ENCODE measurements at regions not wholly inside any gene's neighbourhood (a gene's known extent, or its start where the extent isn't known, plus 50 kb on each side); places are given as distances from the start of the nearest gene placed in this dataset.
"Not testable (repeated sequence)": the region's sequence is repeated elsewhere in the genome, so short reads cannot be mapped to it uniquely, and the experiment has no call there.

DNA sequence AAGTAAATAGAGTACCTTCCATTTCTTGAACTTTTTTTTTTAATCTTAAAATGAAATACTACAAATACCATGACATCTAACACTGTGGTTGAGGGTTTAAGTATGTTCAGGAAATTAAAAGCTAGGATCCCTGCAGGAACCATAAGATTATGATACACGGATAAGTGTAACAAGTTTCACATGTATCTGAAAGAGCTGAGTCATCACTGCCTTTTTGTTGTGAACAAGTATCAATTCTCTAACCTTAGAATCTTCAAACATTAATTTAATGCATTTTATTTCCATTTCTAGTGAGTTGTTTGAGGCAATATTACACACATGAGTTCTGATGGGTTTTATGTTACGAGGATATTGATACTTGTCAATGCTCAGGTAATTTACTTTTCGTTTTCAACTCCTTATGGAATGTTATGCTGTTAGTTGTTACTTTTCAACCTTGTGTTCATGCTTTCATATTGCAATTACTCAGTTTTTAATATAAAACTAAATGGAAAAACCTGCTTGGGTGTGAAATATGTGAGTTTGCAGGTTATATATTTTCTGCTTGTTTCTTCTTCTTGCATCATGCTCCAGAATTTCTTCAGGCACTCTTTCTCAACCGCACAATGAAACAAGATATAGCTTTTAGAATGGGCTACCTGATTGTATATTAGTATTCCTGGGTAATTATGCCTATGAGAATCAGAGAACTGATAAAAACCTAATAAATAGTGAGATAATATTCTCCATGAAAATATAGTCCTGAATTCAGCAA, 361.3 kb upstream of the MTNR1B start:
- TF ChIP-seq, protein P1, sequence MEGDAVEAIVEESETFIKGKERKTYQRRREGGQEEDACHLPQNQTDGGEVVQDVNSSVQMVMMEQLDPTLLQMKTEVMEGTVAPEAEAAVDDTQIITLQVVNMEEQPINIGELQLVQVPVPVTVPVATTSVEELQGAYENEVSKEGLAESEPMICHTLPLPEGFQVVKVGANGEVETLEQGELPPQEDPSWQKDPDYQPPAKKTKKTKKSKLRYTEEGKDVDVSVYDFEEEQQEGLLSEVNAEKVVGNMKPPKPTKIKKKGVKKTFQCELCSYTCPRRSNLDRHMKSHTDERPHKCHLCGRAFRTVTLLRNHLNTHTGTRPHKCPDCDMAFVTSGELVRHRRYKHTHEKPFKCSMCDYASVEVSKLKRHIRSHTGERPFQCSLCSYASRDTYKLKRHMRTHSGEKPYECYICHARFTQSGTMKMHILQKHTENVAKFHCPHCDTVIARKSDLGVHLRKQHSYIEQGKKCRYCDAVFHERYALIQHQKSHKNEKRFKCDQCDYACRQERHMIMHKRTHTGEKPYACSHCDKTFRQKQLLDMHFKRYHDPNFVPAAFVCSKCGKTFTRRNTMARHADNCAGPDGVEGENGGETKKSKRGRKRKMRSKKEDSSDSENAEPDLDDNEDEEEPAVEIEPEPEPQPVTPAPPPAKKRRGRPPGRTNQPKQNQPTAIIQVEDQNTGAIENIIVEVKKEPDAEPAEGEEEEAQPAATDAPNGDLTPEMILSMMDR (IDR thresholded peaks at IDR 0.05; ENCODE audit: insufficient read depth, low read depth, low read length), result no peak
- no peak for DNase-seq (ENCODE audit: low read depth)
- H3K4me3 ChIP-seq (ENCODE audit: low read depth, low read length), result no peak overlapping the region

DNA sequence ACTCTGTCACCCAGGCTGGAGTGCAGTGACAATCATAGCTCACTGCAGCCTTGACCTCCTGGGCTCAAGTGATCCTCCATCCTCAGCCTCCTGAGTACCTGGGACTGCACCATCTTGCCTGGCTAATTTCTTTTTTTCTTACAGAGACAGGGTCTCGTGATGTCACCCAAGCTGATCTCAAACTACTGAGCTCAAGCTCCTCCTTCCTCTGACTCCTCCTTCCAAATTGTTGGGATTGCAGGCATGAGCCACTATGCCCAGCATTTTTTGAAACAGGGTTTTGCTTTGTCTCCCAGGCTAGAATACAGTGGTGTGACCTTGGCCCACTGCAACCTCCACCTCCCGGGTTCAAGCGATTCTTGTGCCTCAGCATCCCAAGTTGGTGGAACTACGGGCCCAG, 358.3 kb upstream of the MTNR1B start:
- TF ChIP-seq, protein P1 (IDR thresholded peaks at IDR 0.05; ENCODE audit: insufficient read depth, low read depth, low read length), result no peak
- no peak for DNase-seq (ENCODE audit: low read depth)
- H3K4me3 ChIP-seq (ENCODE audit: low read depth, low read length), result no peak overlapping the region

DNA sequence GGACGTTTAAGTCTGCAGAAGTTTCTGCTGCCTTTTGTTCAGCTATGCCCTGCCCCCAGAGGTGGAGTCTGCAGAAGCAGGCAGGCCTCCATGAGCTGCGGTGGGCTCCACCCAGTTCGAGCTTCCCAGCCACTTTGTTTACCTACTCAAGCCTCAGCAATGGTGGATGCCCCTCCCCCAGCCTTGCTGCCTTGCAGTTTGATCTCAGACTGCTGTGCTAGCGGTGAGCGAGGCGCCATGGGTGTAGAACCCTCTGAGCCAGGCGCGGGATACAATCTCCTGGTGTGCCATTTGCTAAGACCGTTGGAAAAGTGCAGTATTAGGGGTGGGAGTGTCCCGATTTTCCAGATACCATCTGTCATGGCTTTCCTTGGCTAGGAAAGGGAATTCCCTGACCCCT, 351.4 kb upstream of the MTNR1B start:
- H3K4me3 ChIP-seq (ENCODE audit: low read depth, low read length); DNase-seq (ENCODE audit: low read depth): not testable (repeated sequence)

DNA sequence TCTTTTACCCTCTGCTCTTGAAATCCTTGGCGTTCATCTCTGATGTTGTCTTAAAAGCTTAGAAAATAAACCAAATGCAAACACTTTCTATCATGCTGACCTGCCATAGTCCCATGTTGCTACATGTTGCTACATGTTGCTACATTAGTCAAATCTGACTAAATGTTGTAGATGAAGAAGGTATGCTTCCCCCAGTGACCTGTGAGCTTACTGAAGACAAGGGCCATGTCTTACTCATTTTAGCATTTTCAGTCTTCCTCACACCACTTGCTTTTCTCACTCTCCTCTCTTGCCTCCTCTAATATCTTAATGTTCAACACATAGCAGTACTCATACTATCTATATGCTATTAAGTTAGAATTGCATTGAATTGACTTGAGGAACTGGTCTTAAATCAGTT, 346.4 kb upstream of the MTNR1B start:
- no peak for DNase-seq (ENCODE audit: low read depth)
- no peak overlapping the region for H3K4me3 ChIP-seq (ENCODE audit: low read depth, low read length)
- TF ChIP-seq, protein P1 (IDR thresholded peaks at IDR 0.05; ENCODE audit: insufficient read depth, low read depth, low read length), result no peak

DNA sequence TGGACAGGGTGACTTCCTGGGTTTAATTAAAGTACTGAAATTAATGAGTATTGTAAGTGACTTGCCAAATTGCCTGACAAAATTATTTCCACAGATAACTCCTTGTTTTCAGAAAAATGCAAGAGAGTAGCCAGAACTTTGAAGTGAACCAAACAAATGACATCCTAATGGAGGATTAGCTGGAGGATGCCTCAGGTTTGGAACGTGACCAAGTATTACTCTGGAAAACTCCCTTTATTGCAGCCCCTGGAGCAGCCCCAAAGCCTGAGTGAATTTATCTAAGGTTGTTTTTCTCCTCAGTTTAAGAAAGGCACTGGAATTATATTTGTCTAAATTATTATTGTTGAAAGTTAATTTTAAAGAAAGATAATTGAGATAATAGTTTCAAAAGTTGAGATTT, 343.6 kb upstream of the MTNR1B start:
- TF ChIP-seq, protein P1 (IDR thresholded peaks at IDR 0.05; ENCODE audit: insufficient read depth, low read depth, low read length), result no peak
- DNase-seq (ENCODE audit: low read depth), result no peak
- no peak overlapping the region for H3K4me3 ChIP-seq (ENCODE audit: low read depth, low read length)

DNA sequence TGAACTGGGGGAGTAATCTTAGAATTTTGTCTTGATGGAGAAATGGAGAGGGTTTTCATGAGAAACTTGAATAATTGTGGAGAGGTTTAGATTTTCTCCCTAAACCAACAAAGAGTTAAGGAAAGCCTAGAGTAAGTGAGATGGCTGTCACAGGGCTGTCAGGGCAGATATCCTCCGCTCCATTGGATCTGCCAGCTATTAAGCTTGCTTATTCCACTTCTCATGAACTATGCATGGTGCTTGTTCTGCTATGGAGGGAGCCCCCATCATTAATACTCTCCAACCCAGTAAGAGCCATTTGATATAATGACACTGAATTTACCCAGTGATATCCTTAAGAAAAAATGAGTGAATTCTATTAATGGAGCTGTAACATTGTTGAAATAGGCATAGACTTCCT, 342.8 kb upstream of the MTNR1B start:
- TF ChIP-seq, protein P1 (IDR thresholded peaks at IDR 0.05; ENCODE audit: insufficient read depth, low read depth, low read length), result no peak
- DNase-seq (ENCODE audit: low read depth), result no peak
- no peak overlapping the region for H3K4me3 ChIP-seq (ENCODE audit: low read depth, low read length)

DNA sequence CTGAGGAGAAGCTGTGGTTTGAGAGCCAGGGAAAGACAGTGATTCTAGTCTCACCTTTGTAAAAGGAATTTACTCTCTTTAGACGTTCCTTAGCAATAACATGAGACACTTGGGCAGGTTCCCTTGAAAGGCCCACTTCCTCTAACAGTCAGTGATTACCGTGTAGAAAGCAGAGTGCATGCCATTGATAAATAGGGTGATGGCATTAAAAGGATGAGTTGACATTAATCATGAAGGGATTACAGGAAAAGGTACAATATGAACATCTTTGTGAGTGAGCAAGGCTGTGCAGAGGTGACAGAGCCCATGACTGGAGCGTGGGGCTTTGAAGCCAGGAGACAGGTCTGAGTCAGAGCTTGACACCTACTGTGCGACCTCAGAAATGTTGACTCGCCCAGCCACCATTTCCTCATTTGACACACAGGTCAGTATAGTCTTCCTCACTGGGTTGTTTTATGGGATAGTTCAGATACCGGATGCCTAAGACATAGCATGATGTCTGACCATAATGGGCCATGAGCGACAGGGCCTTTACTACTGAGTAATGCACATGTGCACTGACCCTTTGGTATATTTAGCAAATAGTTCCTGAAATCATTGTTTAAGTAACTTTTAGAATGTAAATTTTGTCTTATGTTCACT, 341.7 kb upstream of the MTNR1B start:
- TF ChIP-seq, protein P1 (IDR thresholded peaks at IDR 0.05; ENCODE audit: insufficient read depth, low read depth, low read length), result no peak
- DNase-seq (ENCODE audit: low read depth), result no peak
- no peak overlapping the region for H3K4me3 ChIP-seq (ENCODE audit: low read depth, low read length)

Data from fibroblast of villous mesenchyme (primary cell).